Sigmoid colon (tissue), 4 donors: ENCODE measurements at regions not wholly inside any gene's neighbourhood (a gene's known extent, or its start where the extent isn't known, plus 50 kb on each side); places are given as distances from the start of the nearest gene placed in this dataset.

ENCODE experiments used
- CTCF ChIP-seq, 4 experiments: fragments of 450-650 bp in 3 of 4; fragments of 200-600 bp in 1 of 4; IDR thresholded peaks; one replicate each; pipeline ENCODE4 v1.5.1; 2016 to 2019; ENCODE audit warnings: antibody characterized with exemption in 4 of 4, mild to moderate bottlenecking in 3 of 4, moderate library complexity in 2 of 4
- EP300 ChIP-seq, 4 donors: sonication (generic); formaldehyde crosslinking; IDR thresholded peaks; one replicate each; pipeline ENCODE4 v1.6.1; 2017; ENCODE audit warnings: antibody characterized with exemption in 4 of 4
- POLR2A ChIP-seq, 2 donors: fragments of 450-650 bp; IDR thresholded peaks; one replicate each; pipeline ENCODE4 v1.6.1; 2016; ENCODE audit warnings: antibody characterized with exemption in 2 of 2, mild to moderate bottlenecking in 2 of 2, moderate library complexity in 2 of 2
- POLR2AphosphoS5 ChIP-seq, 4 donors: sonication (generic); formaldehyde crosslinking; IDR thresholded peaks; one replicate each; pipeline ENCODE4 v1.6.1; 2017; ENCODE audit warnings: antibody characterized with exemption in 4 of 4

GRCh38 chr2:206875701-206876100, 63.6 kb upstream of the CPO start:
- TF ChIP-seq CTCF (IDR thresholded peaks at IDR 0.05) (no peak), POLR2A (IDR thresholded peaks at IDR 0.05) (no peak), EP300 (IDR thresholded peaks at IDR 0.05) (no peak), POLR2AphosphoS5 (IDR thresholded peaks at IDR 0.05) (no peak)
